ENCODE measurements at regions not wholly inside any gene's neighbourhood (a gene's known extent, or its start where the extent isn't known, plus 50 kb on each side); places are given as distances from the start of the nearest gene placed in this dataset.

- Histone ChIP-seq H3K27ac (ENCODE audit: low read length) (no peak overlapping the region), H3K36me3 (ENCODE audit: insufficient read depth, low read length) (no peaks in the 10 kb centered on the region), H3K4me1 (ENCODE audit: low read length) (no peaks in the 10 kb centered on the region), H3K9ac (ENCODE audit: low read length) (no peak overlapping the region), H3K9me3 (ENCODE audit: low read length) (no peaks in the 10 kb centered on the region), H2AFZ (ENCODE audit: low read length) (no peak overlapping the region), H3K4me3 (ENCODE audit: low read length) (no peak overlapping the region), H3K79me2 (ENCODE audit: low read length) (no peaks in the 10 kb centered on the region), H3K9me2 (replicated peaks; ENCODE audit: insufficient read depth, low read length) (no peaks in the 10 kb centered on the region), H3K4me2 (ENCODE audit: low read depth, low read length, poor library complexity, severe bottlenecking) (no peak overlapping the region), H3K27me3 (ENCODE audit: low read length) (no peaks in the 10 kb centered on the region), H4K20me1 (ENCODE audit: insufficient read depth, low read depth, low read length) (no peaks in the 10 kb centered on the region)
- no peak for DNase-seq
These were observed 636.4 kb downstream of the PRELID2 start for GRCh38 chr5:145198525-145199260.

- no peaks in the 10 kb centered on the region for H3K9me2 ChIP-seq (replicated peaks; ENCODE audit: insufficient read depth, low read length)
- no peaks in the 10 kb centered on the region for H3K27me3 ChIP-seq (ENCODE audit: low read length)
- no peak overlapping the region for H3K4me2 ChIP-seq (ENCODE audit: low read depth, low read length, poor library complexity, severe bottlenecking)
- H3K9ac ChIP-seq (ENCODE audit: low read length), result no peak overlapping the region
- no peak overlapping the region for H3K27ac ChIP-seq (ENCODE audit: low read length)
- no peaks in the 10 kb centered on the region for H3K9me3 ChIP-seq (ENCODE audit: low read length)
- DNase-seq, result no peak
- no peak overlapping the region for H2AFZ ChIP-seq (ENCODE audit: low read length)
- no peaks in the 10 kb centered on the region for H3K4me1 ChIP-seq (ENCODE audit: low read length)
- no peaks in the 10 kb centered on the region for H3K36me3 ChIP-seq (ENCODE audit: insufficient read depth, low read length)
- H3K79me2 ChIP-seq (ENCODE audit: low read length), result no peaks in the 10 kb centered on the region
- H3K4me3 ChIP-seq (ENCODE audit: low read length), result no peak overlapping the region
- H4K20me1 ChIP-seq (ENCODE audit: insufficient read depth, low read depth, low read length), result no peaks in the 10 kb centered on the region
These were observed 645.4 kb downstream of the PRELID2 start for GRCh38 chr5:145189746-145190145.

- Histone ChIP-seq H3K79me2 (ENCODE audit: low read length) (no peaks in the 10 kb centered on the region), H3K9me3 (ENCODE audit: low read length) (no peaks in the 10 kb centered on the region), H3K4me2 (ENCODE audit: low read depth, low read length, poor library complexity, severe bottlenecking) (no peak overlapping the region), H3K27ac (ENCODE audit: low read length) (no peak overlapping the region), H4K20me1 (ENCODE audit: insufficient read depth, low read depth, low read length) (no peaks in the 10 kb centered on the region), H3K36me3 (ENCODE audit: insufficient read depth, low read length) (no peaks in the 10 kb centered on the region), H3K27me3 (ENCODE audit: low read length) (no peaks in the 10 kb centered on the region), H3K9me2 (replicated peaks; ENCODE audit: insufficient read depth, low read length) (no peaks in the 10 kb centered on the region), H2AFZ (ENCODE audit: low read length) (no peak overlapping the region), H3K4me3 (ENCODE audit: low read length) (no peak overlapping the region), H3K4me1 (ENCODE audit: low read length) (no peaks in the 10 kb centered on the region), H3K9ac (ENCODE audit: low read length) (no peak overlapping the region)
- DNase-seq, result no peak
These were observed 654.8 kb downstream of the PRELID2 start for GRCh38 chr5:145180371-145180770.

GRCh38 chr5:145178641-145179523 is 656.3 kb downstream of the PRELID2 start:
- H3K27ac ChIP-seq (ENCODE audit: low read length), result no peak overlapping the region
- H4K20me1 ChIP-seq (ENCODE audit: insufficient read depth, low read depth, low read length), result no peaks in the 10 kb centered on the region
- no peak overlapping the region for H2AFZ ChIP-seq (ENCODE audit: low read length)
- DNase-seq, result peak; percentile 23
- H3K9me3 ChIP-seq (ENCODE audit: low read length), result no peaks in the 10 kb centered on the region
- H3K9ac ChIP-seq (ENCODE audit: low read length), result no peak overlapping the region
- H3K4me1 ChIP-seq (ENCODE audit: low read length), result no peaks in the 10 kb centered on the region
- H3K36me3 ChIP-seq (ENCODE audit: insufficient read depth, low read length), result no peaks in the 10 kb centered on the region
- H3K4me2 ChIP-seq (ENCODE audit: low read depth, low read length, poor library complexity, severe bottlenecking), result no peak overlapping the region
- no peak overlapping the region for H3K4me3 ChIP-seq (ENCODE audit: low read length)
- H3K79me2 ChIP-seq (ENCODE audit: low read length), result no peaks in the 10 kb centered on the region
- H3K27me3 ChIP-seq (ENCODE audit: low read length), result no peaks in the 10 kb centered on the region; the same call in 1 of the 2 replicates
- H3K9me2 ChIP-seq (replicated peaks; ENCODE audit: insufficient read depth, low read length), result no peaks in the 10 kb centered on the region

GRCh38 chr5:145176041-145176440 is 659.1 kb downstream of the PRELID2 start:
- H3K9ac ChIP-seq (ENCODE audit: low read length), result no peak overlapping the region
- H3K4me1 ChIP-seq (ENCODE audit: low read length), result no peaks in the 10 kb centered on the region
- no peaks in the 10 kb centered on the region for H3K9me3 ChIP-seq (ENCODE audit: low read length)
- no peak overlapping the region for H3K4me2 ChIP-seq (ENCODE audit: low read depth, low read length, poor library complexity, severe bottlenecking)
- H3K4me3 ChIP-seq (ENCODE audit: low read length), result no peak overlapping the region
- H2AFZ ChIP-seq (ENCODE audit: low read length), result no peak overlapping the region
- H3K79me2 ChIP-seq (ENCODE audit: low read length), result no peaks in the 10 kb centered on the region
- no peaks in the 10 kb centered on the region for H4K20me1 ChIP-seq (ENCODE audit: insufficient read depth, low read depth, low read length)
- H3K27me3 ChIP-seq (ENCODE audit: low read length), result no peaks in the 10 kb centered on the region; the same call in 1 of the 2 replicates
- H3K36me3 ChIP-seq (ENCODE audit: insufficient read depth, low read length), result no peaks in the 10 kb centered on the region
- H3K9me2 ChIP-seq (replicated peaks; ENCODE audit: insufficient read depth, low read length), result no peaks in the 10 kb centered on the region
- no peak for DNase-seq
- no peak overlapping the region for H3K27ac ChIP-seq (ENCODE audit: low read length)

GRCh38 chr5:145166110-145166509 is 669.0 kb downstream of the PRELID2 start:
- H3K27me3 ChIP-seq (ENCODE audit: low read length), result no peaks in the 10 kb centered on the region
- no peak overlapping the region for H2AFZ ChIP-seq (ENCODE audit: low read length)
- no peak for DNase-seq
- no peak overlapping the region for H3K4me2 ChIP-seq (ENCODE audit: low read depth, low read length, poor library complexity, severe bottlenecking)
- no peaks in the 10 kb centered on the region for H3K4me1 ChIP-seq (ENCODE audit: low read length)
- H3K36me3 ChIP-seq (ENCODE audit: insufficient read depth, low read length), result no peaks in the 10 kb centered on the region
- H3K9me3 ChIP-seq (ENCODE audit: low read length), result no peaks in the 10 kb centered on the region
- H3K79me2 ChIP-seq (ENCODE audit: low read length), result no peaks in the 10 kb centered on the region
- no peak overlapping the region for H3K9ac ChIP-seq (ENCODE audit: low read length)
- H3K9me2 ChIP-seq (replicated peaks; ENCODE audit: insufficient read depth, low read length), result 0 out of 2 replicates have a peak, but pooled peaks cover 3% of the 10 kb centered on the region
- no peaks in the 10 kb centered on the region for H4K20me1 ChIP-seq (ENCODE audit: insufficient read depth, low read depth, low read length)
- no peak overlapping the region for H3K4me3 ChIP-seq (ENCODE audit: low read length)
- H3K27ac ChIP-seq (ENCODE audit: low read length), result no peak overlapping the region

- Histone ChIP-seq H3K4me3 (ENCODE audit: low read length) (no peak overlapping the region), H4K20me1 (ENCODE audit: insufficient read depth, low read depth, low read length) (no peaks in the 10 kb centered on the region), H3K27ac (ENCODE audit: low read length) (no peak overlapping the region), H3K4me1 (ENCODE audit: low read length) (no peaks in the 10 kb centered on the region), H3K36me3 (ENCODE audit: insufficient read depth, low read length) (no peaks in the 10 kb centered on the region), H2AFZ (ENCODE audit: low read length) (no peak overlapping the region), H3K4me2 (ENCODE audit: low read depth, low read length, poor library complexity, severe bottlenecking) (no peak overlapping the region), H3K9me3 (ENCODE audit: low read length) (no peaks in the 10 kb centered on the region), H3K27me3 (ENCODE audit: low read length) (no peaks in the 10 kb centered on the region), H3K79me2 (ENCODE audit: low read length) (no peaks in the 10 kb centered on the region), H3K9me2 (replicated peaks; ENCODE audit: insufficient read depth, low read length) (0 out of 2 replicates have a peak, but pooled peaks cover 3% of the 10 kb centered on the region), H3K9ac (ENCODE audit: low read length) (no peak overlapping the region)
- DNase-seq, result no peak
These were observed 671.3 kb downstream of the PRELID2 start for GRCh38 chr5:145163876-145164275.

- no peak for DNase-seq
- Histone ChIP-seq H3K9me3 (ENCODE audit: low read length) (no peaks in the 10 kb centered on the region), H3K4me1 (ENCODE audit: low read length) (no peaks in the 10 kb centered on the region)
These were observed 672.5 kb downstream of the PRELID2 start for GRCh38 chr5:145162626-145163025.

More at GRCh38 chr5:145162626-145163025, 672.5 kb downstream of the PRELID2 start:
- Histone ChIP-seq H3K27me3 (ENCODE audit: low read length) (no peaks in the 10 kb centered on the region), H3K4me2 (ENCODE audit: low read depth, low read length, poor library complexity, severe bottlenecking) (no peak overlapping the region), H3K79me2 (ENCODE audit: low read length) (no peaks in the 10 kb centered on the region), H3K27ac (ENCODE audit: low read length) (no peak overlapping the region), H3K9me2 (replicated peaks; ENCODE audit: insufficient read depth, low read length) (no peaks in the 10 kb centered on the region), H3K9ac (ENCODE audit: low read length) (no peak overlapping the region), H3K4me3 (ENCODE audit: low read length) (no peak overlapping the region), H2AFZ (ENCODE audit: low read length) (no peak overlapping the region), H3K36me3 (ENCODE audit: insufficient read depth, low read length) (no peaks in the 10 kb centered on the region), H4K20me1 (ENCODE audit: insufficient read depth, low read depth, low read length) (no peaks in the 10 kb centered on the region)
